Stimulated activated CD8-positive, alpha-beta memory T cell treated with anti-CD3 and anti-CD28 coated beads, Interleukin-15, amount 100 ng/mL, for 24 hours (primary cell): ENCODE measurements at regions not wholly inside any gene's neighbourhood (a gene's known extent, or its start where the extent isn't known, plus 50 kb on each side); places are given as distances from the start of the nearest gene placed in this dataset.
A peak's percentile ranks its signal among the peaks of the same experiment; 100 is the strongest.

Source experiments
- DNase-seq: peaks from one replicate; pipeline ENCODE4 v3.0.0-alpha.2; 2020; ENCODE audit warnings: low read depth

DNA sequence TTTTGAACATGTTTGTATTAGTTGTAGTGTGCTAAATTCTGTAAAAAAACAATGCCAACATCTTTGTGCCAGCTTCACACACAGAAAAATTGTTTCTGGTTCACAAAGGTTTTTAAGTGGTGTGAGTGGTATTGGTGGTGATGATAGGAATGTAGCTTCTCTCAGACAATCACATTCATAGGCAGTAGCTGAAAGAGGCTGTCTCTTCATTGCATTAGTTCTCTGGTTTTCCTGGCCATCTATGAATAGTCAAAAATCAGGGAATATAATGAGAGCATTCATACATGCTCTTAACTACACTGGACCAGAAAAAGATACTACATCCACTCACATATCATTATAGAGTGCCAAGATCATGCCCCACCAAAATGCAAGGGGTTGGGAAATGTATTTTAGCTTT, 433.5 kb downstream of the FLRT2 start:
- DNase-seq: no peak

DNA sequence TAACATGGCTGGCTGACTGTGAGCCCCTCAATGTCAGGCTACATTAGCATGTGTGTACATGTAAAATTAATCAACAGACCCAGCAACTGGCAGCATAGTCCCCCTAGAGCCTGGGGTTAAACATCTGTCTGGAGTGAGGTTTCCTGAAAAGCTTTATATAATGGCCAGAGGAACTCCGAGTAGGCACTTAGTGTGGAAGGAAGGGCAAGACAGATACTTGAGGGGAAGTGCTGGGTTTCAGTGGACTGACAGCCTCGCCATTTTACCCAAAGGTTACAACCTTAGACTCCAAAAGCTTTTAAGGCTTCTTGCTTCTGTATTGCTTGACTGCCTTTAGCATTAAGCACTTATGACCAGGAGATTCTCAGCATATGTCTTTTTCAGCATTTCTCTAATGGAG, 430.8 kb downstream of the FLRT2 start:
- no peak for DNase-seq

DNA sequence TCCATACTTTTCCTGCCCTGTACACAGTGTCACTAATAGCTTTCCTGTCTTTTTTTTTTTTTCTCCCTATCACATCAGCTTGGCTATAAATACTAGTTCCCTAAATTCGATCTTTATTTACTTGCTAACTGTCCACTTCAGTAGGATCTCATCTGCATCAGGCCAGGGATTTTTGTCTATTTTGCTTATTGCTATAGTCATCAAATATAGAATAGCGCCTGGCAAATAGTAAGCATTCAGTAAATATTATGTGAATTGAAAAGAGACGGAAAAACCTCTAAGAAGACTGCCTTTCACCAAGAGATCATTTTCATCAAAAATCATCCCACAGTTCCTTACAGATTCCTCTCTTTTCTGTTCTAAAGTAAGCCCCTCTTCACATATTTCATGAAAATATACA, 429.1 kb downstream of the FLRT2 start:
- DNase-seq: no peak

DNA sequence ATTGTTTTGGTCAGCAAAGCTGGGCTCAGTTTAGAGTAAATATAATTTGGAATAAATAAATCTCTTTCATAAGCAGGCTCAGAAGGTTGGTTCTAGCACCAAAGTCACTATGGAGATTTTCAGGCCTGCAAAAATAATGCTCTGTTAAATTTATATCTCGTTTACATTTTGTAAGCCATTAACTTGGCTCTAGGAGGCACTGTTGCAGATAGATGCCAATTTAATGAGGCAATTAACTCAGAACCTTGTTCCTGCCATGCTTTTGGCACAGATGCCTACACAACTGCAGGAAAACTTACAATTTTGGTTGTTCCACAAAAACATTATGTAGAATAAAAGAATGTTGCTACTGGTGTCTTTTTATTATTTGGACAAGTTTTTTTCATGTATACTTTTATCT, 428.1 kb downstream of the FLRT2 start:
- DNase-seq: no peak

DNA sequence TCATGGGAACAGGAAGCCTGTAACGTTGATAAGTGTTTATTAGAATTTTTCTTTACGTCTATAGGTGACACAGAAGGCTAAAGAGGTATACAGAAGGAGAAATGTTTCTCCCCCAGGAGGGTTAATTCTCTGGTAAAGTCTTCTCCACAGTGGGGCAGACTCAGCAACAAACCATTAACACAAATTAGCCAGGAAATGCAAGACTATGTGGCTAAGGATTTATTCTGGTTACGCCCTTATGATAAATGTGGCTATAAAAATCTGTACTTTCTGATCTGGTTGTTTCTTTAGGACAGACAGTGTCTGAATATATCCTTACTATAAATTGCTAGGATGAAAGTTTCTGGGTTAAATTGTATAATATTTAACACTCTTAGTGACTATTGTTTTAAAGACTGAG, 423.3 kb downstream of the FLRT2 start:
- DNase-seq: no peak

DNA sequence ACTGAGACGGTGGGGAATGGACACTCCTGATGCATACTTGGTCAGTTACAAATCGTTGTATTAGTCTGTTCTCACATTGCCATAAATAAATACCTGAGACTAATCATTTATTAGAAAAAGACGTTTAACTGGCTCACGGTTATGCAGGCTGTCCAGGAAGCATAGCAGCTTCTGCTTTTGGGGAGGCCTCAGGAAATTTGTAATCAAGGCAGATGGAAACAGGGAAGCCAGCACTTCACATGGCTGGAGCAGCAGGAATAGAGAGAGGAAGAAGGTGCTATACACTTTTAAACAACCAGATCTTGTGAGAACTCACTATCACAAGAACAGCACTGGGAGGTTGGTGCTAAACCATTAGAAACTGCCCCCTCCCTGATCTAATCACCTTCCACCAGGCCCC, 418.2 kb downstream of the FLRT2 start:
- DNase-seq: no peak

DNA sequence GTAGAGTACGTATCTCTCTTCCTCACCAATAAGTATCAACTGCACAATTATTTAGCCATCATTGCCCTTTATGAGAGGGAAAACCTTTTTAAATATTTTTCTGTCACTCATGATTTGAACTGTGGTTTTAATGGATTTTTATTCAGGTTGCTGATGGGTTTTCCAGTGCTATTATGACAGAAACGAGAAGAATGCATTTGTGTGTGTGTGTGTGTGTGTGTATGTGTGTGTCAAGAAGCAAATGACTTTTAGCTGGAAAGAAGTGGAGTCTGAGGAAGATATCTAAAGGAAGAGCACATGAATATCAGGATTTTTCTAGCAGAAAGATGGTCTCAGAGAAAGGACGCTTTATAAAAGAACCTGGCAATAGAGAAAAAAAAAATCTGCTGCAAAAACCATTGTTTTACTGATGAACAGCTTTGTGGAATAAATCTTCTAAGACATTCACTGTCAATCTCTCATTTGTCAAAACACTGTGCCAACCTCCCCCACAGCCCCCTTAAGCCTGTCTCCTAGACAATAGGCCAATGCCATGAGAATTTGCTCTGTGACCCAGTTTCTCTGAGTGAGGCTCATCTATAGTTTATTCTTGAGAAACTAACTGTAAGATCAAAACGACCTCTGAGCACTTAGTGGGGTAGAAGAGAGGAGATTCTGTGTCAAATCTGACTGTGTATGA, 417.7 kb downstream of the FLRT2 start:
- DNase-seq: no peak

DNA sequence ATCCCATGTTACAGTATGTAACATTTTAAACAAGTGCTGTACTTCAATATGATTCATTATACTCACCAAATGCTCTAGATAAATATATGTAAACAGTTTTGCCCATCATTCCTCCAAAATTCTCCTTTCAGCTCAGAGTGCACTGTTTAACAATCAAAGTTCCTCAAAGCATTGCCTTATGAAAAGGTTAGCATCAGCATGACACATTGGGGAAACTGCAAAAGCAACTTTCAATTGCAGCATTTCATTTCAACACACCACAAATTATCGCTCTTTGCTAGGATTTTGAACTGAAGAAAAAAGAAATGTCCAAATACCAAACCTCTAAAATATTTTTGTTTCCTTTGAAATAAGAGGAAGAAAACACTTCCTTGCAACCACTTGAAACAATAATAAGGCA, 413.2 kb downstream of the FLRT2 start:
- no peak for DNase-seq

DNA sequence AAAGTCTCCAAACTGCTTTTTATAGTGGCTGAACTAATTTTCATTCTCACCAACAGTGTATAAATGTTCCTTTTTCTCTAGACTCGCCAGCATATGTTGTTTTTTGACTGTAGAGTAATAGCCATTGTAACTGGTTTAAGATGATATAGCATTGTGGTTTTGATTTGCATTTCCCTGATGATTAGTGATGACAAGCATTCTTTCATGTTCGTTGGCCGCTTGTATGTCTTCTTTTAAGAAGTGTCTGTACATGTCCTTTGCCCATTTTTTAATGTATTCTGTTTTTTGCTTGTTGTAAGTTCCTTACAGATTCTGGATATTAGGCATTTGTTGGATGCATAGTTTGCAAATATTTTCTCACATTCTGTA, 404.9 kb downstream of the FLRT2 start:
- DNase-seq: no peak

DNA sequence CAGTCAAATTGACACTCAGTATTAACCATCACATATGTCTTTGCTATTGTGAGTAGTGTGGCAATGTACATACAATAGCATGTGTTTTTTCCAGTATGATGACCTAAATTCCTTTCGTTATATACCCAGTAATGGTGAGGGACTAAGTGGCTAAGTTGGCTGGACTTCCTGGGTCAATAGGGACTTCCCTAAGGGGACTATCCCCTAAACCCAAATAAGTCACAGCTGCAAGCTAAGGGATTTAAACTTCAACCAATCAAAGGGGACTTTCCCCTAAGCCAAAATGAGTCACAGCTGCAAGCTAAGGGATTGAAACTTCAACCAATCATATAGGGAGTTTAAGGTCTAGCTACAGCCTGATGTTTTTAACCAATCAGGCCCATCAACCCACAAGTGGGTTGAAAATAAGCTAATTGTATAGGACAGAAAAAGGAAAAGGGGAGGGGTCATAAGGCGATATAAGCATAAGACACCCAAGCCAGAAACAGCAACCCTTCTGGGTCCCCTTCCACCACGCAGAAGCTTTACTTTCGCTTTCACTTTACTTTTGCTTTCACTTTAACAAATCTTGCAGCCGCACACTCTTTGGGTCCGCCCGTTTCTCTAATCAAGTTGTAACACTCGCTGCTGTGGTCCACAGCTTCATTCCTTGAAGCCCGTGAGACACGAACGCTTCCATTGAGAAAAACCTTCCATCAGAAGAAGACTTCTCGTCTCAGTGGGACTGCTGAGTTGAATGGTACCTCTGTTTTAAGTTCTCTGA, 404.4 kb downstream of the FLRT2 start:
- DNase-seq: peak; percentile 2

DNA sequence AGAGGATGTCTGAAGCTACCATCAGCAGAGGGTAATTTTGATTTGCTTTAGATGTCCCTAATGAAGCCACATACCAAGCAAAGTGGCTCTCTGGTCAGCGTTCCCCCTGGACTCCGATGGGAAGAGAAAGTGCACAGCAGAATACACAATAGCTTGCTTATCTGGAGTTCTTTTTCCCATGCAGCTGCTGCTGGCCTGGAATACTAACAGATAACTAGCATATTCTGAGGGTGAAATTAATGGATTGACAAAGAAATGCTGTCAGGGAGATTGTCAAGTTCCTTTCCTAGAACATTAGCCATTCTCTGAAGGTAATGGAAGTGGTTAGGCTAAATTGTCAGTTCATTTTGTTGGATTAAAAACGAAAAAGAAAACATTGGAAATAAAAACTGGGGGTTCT, 391.3 kb downstream of the FLRT2 start:
- no peak for DNase-seq

DNA sequence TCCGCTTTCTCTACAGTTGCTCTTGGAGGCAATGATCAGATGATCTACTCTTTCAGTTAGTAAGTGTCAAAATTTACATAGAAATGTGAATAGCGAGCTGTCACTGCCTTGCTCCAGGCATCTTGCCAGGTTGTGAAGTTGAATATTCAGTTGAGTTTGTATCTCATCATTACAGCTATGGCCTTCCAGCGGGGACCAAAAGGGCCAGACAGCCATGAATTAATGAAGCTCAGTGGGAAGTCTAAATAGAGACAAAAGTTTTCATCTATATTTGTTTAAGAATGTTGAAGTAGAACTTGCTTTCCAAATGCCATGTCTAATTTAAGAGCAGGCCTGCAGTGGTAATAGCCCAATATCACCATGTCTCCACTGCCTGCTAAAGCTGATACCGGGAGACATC, 387.8 kb downstream of the FLRT2 start:
- DNase-seq: no peak

DNA sequence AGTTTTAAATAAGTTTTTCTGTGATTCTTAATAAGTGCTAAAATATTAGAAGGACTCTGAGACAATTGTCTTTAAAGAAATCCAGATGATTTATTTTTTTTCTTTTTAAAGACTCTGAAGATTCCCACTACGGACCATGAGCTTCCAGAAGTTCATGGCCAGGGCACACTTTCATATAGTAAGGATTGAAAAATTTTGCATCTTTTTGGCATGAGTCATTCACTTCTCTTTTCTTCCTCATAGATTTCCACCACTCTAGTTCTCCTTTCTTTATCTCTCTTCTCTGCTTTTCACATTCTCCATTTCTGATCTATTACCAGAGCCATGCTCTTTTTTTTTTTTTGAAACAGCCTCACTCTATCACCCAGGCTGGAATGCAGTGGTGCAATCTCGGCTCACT, 385.8 kb downstream of the FLRT2 start:
- no peak for DNase-seq

DNA sequence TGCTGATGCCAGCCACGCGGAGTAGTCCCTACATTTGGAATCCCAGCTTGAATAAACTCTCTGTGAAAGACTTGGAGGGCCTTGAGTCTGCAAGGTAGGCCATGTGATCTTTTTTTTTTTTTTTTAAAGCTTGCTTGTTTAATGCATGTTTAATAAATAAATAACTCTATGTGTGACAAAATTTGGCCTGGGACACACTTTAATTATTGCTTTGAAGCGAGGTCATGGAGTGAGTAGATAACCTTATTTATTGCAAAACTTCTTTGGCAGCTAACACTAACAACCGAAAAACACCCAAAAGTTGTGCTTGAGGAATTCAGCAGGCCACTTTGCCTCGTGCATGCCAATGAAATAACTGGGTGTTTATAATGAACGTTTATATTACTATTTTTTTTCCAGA, 382.2 kb downstream of the FLRT2 start:
- no peak for DNase-seq

DNA sequence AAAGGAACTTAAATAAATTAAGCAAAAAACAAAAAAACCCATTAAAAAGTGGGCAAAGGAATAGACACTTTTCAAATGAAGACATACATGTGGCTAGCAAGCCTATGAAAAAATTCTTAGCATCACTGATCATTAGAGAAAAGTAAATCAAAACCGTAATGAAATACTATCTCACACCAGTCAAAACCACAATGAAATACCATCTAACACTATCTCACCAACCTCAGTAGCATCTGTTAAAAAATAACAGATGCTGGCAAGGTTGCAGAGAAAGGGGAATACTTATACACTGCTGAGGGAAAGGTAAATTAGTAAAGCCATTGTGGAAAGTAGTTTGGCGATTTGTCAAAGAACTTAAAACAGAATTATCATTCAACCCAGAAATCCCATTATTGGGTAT, 381.1 kb downstream of the FLRT2 start:
- DNase-seq: no peak

DNA sequence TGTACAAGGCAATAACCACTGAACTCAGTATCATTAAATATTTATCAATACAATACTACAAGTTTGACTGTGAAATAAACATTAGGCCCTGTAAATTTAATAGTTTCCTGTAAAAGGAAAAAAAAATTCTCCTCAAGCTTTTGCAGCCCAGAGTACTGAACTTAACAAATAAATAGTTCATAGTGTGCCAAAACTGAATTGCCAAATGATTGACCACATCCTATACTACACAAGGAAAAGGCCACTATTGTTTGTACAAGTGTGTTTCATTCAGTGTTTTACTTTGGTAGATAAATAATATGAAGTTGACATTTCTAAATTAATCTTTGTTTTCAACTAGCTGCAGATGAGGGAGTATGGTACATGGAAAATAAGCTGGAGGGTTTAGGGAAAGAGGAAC, 379.6 kb downstream of the FLRT2 start:
- DNase-seq: no peak

DNA sequence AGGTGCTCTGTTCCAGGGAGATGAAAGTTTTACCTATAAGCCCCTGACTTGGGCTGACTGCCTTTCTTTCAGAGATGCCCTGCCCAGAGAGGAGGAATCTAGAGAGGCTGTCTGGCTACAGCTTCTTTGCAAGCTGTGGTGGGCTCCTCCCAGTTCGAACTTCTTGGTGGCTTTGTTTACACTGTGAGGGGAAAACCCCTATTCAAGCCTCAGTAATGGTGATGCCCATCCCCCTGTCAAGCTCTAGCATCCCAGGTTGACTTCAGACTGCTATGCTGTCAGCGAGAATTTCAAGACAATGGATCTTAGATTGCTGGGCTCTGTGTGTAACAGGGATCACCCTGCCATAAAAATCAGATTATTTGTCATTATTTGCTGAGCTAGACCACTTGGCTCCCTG, 377.6 kb downstream of the FLRT2 start:
- DNase-seq: no peak

DNA sequence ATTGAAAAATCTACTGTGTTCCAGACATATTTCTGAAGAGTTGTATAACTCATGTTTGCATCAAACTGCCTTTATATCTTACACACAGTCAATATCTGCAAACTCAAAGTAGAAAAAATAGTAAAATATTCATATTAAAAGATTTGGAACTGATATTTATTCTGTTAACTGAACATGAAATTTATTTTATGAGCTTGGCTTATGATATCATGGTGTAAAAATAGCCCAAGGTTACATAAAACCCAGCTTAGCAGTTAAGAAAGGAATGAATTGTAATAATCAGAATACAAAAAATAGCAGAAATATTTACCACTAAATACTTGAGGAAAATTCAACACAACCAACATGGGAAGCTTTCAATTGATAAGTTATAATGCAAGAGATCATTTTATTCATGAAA, 367.9 kb downstream of the FLRT2 start:
- DNase-seq: no peak

DNA sequence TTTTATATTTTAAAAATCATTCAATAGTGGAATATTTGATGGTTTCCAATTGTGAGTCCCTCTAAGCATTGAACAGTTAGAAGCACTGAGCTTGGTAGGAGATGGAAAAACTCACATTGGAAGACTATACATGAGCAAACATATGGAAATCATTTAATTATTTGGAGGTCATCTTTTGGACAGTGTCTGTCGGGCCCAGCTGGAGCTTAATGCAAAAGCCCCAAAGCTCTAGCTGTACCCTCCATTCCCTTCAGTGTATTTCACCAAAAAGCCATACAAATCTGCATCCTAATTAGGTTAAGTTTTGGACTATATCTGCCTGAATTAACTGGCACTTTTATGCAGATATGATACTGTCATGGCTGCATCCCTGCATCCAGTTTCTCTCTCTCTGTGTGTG, 365.7 kb downstream of the FLRT2 start:
- no peak for DNase-seq

DNA sequence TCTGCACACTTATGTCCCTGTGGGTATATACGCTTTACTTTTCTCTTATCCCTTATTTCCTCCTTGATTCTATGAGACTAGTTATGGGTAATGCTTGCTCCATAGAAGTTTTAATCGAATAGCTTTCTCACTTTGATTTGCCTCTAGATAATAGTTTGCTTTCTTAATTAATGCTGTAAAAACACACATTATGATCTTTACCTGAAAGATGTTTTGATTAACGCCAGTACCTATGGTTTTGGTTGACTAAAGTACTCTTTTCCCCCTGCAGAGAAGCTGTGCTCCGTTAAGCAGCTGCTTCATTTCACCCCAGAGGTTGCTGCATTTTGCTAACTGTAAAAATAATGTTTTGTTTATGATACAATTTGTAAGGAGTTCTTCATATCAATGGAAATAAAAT, 362.3 kb downstream of the FLRT2 start:
- no peak for DNase-seq

DNA sequence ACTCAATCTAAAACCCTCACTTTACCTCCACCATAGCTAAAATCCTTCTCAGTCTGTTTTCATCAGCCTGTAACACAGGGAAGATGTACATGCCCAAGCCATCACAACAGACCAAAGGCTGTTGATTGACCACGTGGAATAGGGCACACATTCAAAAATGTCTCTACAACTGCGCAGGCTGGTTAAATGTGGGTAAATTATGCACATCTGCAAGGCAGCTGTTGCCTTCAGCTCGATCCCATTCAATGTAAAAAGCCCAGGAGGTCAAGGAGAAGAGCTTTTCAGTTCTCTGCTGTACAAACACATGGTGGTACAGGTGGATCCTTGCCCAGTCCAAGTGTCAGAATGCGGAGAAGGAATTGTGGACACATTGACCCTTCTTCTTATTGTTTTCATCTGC, 354.0 kb downstream of the FLRT2 start:
- no peak for DNase-seq

DNA sequence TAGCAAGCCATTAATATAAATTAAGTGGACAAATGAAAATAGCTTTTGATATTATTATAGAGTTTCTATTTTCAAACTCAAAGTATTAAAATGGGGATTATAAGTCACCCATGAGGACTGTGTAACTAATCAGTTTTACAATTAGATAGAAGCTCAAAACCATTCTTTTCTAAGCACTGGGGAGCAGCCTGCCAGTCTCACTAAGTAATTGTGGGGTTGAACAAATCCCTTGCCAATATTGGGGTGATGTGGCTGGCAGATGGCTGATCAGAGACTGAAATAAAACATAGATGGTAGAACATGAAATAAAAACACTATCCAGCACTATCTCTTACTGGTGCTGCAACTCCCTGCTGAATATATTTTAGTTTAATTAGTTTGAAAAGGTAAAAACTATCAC, 353.2 kb downstream of the FLRT2 start:
- DNase-seq: no peak

DNA sequence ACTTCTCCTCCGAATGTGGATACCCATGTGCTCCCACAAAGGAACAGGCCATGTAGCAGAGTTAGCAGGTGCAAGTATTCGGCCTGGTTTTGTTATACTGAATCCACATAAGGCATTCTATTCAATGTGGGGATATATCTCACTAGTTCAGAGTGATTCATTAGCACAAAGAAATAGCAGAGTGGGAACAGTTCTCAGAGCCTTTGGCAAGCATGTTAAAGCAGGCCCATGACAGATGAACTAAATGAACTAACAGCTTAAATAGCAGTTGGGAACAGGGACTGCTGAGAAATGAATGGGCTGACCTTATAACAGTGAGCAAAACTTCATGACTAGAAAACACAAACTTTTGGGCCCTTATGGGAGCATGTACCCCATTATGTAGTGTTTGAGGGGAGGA, 352.0 kb downstream of the FLRT2 start:
- DNase-seq: no peak

DNA sequence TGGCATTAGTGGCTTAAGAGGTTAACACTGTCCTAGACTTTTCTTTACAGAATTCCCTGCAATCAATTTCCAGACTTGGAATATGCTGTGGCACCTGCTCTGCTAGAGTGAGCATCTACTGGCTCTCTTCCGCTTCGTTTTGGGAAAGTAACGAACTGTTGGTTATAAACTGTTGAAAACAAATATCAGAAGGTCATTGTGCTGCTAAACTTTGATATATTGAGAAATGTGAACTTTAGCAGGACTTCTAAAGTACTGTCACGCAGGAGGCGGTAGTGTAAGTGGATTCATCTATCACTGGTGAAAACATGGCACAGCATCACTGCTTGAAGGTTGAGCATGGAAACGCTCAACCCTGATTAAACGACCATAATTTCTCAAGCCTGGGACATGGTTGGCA, 348.9 kb downstream of the FLRT2 start:
- DNase-seq: no peak
